ENCODE measurements at regions not wholly inside any gene's neighbourhood (a gene's known extent, or its start where the extent isn't known, plus 50 kb on each side); places are given as distances from the start of the nearest gene placed in this dataset.
"Not testable (repeated sequence)": the region's sequence is repeated elsewhere in the genome, so short reads cannot be mapped to it uniquely, and the experiment has no call there.

- no peak for DNase-seq
These were observed 60.0 kb downstream of the DMAC1 start for GRCh38 chr9:7739595-7739994.

GRCh38 chr9:7735311-7735710 is 64.3 kb downstream of the DMAC1 start:
- no peak for DNase-seq

GRCh38 chr9:7730164-7730445 is 69.5 kb downstream of the DMAC1 start:
- DNase-seq: no peak

- no peak for DNase-seq
These were observed 70.0 kb downstream of the DMAC1 start for GRCh38 chr9:7729371-7730163.

- DNase-seq: no peak
These were observed 78.3 kb downstream of the DMAC1 start for GRCh38 chr9:7721291-7721690.

- not testable (repeated sequence) for DNase-seq
These were observed 86.5 kb downstream of the DMAC1 start for GRCh38 chr9:7713088-7713487.

GRCh38 chr9:7710686-7711085 is 88.9 kb downstream of the DMAC1 start:
- no peak for DNase-seq

- no peak for DNase-seq
These were observed 91.6 kb downstream of the DMAC1 start for GRCh38 chr9:7707934-7708333.

GRCh38 chr9:7704543-7704942 is 95.0 kb downstream of the DMAC1 start:
- no peak for DNase-seq

- no peak for DNase-seq
These were observed 107.7 kb downstream of the DMAC1 start for GRCh38 chr9:7691909-7692308.

GRCh38 chr9:7690014-7690413 is 109.6 kb downstream of the DMAC1 start:
- no peak for DNase-seq

GRCh38 chr9:7688626-7689025 is 111.0 kb downstream of the DMAC1 start:
- DNase-seq: no peak

- no peak for DNase-seq
These were observed 122.9 kb downstream of the DMAC1 start for GRCh38 chr9:7676609-7677156.

- DNase-seq: no peak
These were observed 127.7 kb downstream of the DMAC1 start for GRCh38 chr9:7671847-7672246.

- no peak for DNase-seq
These were observed 131.0 kb downstream of the DMAC1 start for GRCh38 chr9:7668541-7668940.

GRCh38 chr9:7665874-7666273 is 133.7 kb downstream of the DMAC1 start:
- DNase-seq: no peak

- DNase-seq: no peak
These were observed 139.8 kb downstream of the DMAC1 start for GRCh38 chr9:7659766-7660165.

- no peak for DNase-seq
These were observed 142.9 kb downstream of the DMAC1 start for GRCh38 chr9:7656636-7657035.

GRCh38 chr9:7653262-7653661 is 146.3 kb downstream of the DMAC1 start:
- DNase-seq: no peak

GRCh38 chr9:7640231-7640630 is 159.3 kb downstream of the DMAC1 start:
- DNase-seq: no peak

- DNase-seq: no peak
These were observed 160.1 kb downstream of the DMAC1 start for GRCh38 chr9:7639471-7639870.

GRCh38 chr9:7636838-7637467 is 162.6 kb downstream of the DMAC1 start:
- DNase-seq: no peak

- DNase-seq: no peak
These were observed 163.3 kb downstream of the DMAC1 start for GRCh38 chr9:7636309-7636708.

- not testable (repeated sequence) for DNase-seq
These were observed 173.0 kb downstream of the DMAC1 start for GRCh38 chr9:7626571-7627029.
